Lung (tissue), 11 donors: ENCODE measurements at regions not wholly inside any gene's neighbourhood (a gene's known extent, or its start where the extent isn't known, plus 50 kb on each side); places are given as distances from the start of the nearest gene placed in this dataset.

Experiments used
- ATAC-seq: fragments of 200-7000 bp; cut with Tn5 transposase; one replicate; pipeline ENCODE4 v1.9.1; 2020; ENCODE audit warnings: moderate number of reproducible peaks; ENCODE audit not compliant: insufficient read depth, low FRiP score
- DNase-seq, 3 donors: peaks; one replicate each; pipeline ENCODE4 v3.0.0-alpha.2; 2013 to 2017
- H3K27ac ChIP-seq, 2 donors: one replicate each; pipeline ENCODE4 v1.5.1; 2013; ENCODE audit warnings: mild to moderate bottlenecking in 2 of 2, moderate library complexity in 2 of 2, control low read depth in 1 of 2, inconsistent platforms in 1 of 2, low read depth in 1 of 2, low read length in 1 of 2
- H3K27me3 ChIP-seq, 3 donors: one replicate each; pipeline ENCODE4 v1.5.1; 2013; ENCODE audit warnings: low read length in 2 of 3; ENCODE audit not compliant: control insufficient read depth in 3 of 3, insufficient read depth in 3 of 3
- H3K36me3 ChIP-seq, 4 donors: one replicate each; pipeline ENCODE4 v1.5.1; 2013; ENCODE audit warnings: low read length in 4 of 4, mild to moderate bottlenecking in 1 of 4, moderate library complexity in 1 of 4; ENCODE audit not compliant: control insufficient read depth in 4 of 4, insufficient read depth in 4 of 4
- H3K4me1 ChIP-seq, 5 donors: one replicate each; pipeline ENCODE4 v1.5.1; 2013; ENCODE audit warnings: low read length in 5 of 5, mild to moderate bottlenecking in 2 of 5, moderate library complexity in 1 of 5; ENCODE audit not compliant: control insufficient read depth in 5 of 5, insufficient read depth in 5 of 5
- H3K4me3 ChIP-seq: one replicate; pipeline ENCODE4 v1.5.1; 2013; ENCODE audit warnings: mild to moderate bottlenecking, control low read depth, moderate library complexity
- H3K9ac ChIP-seq, 2 donors: one replicate each; pipeline ENCODE4 v1.5.1; 2013; ENCODE audit warnings: low read length in 2 of 2, control low read depth in 1 of 2; ENCODE audit not compliant: insufficient read depth in 1 of 2
- H3K9me3 ChIP-seq, 4 donors: one replicate each; pipeline ENCODE4 v1.5.1; 2013; ENCODE audit warnings: low read length in 3 of 4, mild to moderate bottlenecking in 1 of 4, moderate library complexity in 1 of 4; ENCODE audit not compliant: control insufficient read depth in 4 of 4, insufficient read depth in 3 of 4
- WGBS, 2 donors: extraction: QIAGEN DNeasy Blood & Tissue Kit; methylation state at CpG; one replicate each; pipeline ENCODE4 v1.1.7; 2013; 5-methylcytosine and 5-hydroxymethylcytosine counted together
- TF ChIP-seq, protein P1 (sequence below): IDR thresholded peaks from 2 replicates; pipeline ENCODE4 v1.5.1; 2012; ENCODE audit warnings: mild to moderate bottlenecking; ENCODE audit errors: control extremely low read depth, extremely low read depth
- donor health status: control.
- donor health status: control.
- donor health status: Bipolar disorder and iron deficiency.
- donor health status: healthy.
- donor health status: DM: yes; HTN: yes; CAD: no.

DNA sequence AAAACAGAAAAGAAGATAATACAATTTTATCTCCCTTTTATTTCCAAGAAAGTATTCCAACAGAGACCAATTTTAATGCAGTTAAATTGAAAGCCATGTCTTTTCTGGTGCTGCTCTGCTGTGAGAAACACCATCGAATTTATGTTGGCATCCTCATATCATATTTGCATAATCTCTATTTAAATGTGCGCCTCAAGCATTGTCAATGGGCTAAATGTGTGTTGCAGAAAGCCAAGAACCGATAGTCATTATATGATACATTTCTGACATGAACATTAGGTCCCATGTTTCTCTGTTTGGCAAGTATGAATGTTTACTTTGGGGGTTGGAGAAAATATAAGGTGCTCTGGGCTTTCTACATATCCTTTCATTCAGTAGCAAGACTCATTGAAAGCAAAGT, 1023.5 kb upstream of the CELF2 start:
- Histone ChIP-seq H3K9me3 (peaks cover 0 to 1% (median 0%) of the 10 kb centered on the region in 4 donors), H3K27me3 (no peaks in the 10 kb centered on the region), H3K9ac (no peak overlapping the region), H3K4me1 (no peaks in the 10 kb centered on the region), H3K27ac (no peak overlapping the region), H3K36me3 (no peaks in the 10 kb centered on the region), H3K4me3 (no peak overlapping the region)
- 88 to 90% methylated on average over 3 of the region's 3 CpGs for WGBS, 2 donors
- ATAC-seq (no peak), DNase-seq (no peak)
- TF ChIP-seq, protein P1, sequence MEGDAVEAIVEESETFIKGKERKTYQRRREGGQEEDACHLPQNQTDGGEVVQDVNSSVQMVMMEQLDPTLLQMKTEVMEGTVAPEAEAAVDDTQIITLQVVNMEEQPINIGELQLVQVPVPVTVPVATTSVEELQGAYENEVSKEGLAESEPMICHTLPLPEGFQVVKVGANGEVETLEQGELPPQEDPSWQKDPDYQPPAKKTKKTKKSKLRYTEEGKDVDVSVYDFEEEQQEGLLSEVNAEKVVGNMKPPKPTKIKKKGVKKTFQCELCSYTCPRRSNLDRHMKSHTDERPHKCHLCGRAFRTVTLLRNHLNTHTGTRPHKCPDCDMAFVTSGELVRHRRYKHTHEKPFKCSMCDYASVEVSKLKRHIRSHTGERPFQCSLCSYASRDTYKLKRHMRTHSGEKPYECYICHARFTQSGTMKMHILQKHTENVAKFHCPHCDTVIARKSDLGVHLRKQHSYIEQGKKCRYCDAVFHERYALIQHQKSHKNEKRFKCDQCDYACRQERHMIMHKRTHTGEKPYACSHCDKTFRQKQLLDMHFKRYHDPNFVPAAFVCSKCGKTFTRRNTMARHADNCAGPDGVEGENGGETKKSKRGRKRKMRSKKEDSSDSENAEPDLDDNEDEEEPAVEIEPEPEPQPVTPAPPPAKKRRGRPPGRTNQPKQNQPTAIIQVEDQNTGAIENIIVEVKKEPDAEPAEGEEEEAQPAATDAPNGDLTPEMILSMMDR = no peak

DNA sequence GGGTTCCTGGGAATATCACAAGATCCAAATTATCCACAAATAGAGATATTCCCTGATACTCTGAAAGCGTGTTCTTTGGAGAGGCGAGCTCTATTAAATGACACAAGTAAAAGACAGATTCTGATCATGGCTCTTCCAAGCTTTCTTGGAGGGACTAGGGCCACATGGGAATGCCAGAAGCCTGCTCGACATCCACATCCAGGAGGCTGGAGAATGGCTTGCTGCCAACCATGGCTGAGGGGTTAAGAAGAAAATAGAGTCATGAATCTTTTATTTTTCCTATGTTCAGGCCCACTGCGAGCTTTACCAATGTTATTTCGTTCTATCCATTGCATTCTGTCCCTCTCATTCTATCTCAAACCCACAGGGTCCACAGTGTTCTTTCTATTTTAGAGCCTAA, 1018.0 kb upstream of the CELF2 start:
- ATAC-seq = no peak
- no peak overlapping the region for H3K4me3 ChIP-seq

DNA sequence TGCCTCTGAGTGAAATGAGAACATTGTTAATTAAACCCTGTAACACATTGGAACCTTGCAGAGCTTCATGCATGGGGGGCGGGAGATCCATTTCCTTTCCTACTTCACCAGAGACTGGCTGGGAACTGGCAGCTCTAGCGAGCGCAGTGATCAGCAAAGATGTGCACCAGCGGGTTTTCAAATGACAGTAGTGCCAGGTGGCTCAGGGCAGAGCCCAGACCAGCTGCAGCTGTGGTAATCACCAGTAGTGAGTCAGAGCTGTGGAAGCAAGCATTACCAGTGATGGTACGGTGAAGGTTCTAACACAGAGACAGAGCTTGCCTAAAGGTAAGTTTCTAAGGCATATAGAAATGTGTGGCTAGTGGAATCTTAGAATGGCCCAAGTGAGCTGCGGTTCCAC, 1009.7 kb upstream of the CELF2 start:
- Histone ChIP-seq H3K9me3 (no peaks in the 10 kb centered on the region), H3K4me3 (no peak overlapping the region), H3K36me3 (no peaks in the 10 kb centered on the region), H3K9ac (no peak overlapping the region), H3K4me1 (no peaks in the 10 kb centered on the region), H3K27ac (no peak overlapping the region), H3K27me3 (no peaks in the 10 kb centered on the region)
- DNase-seq (no peak), ATAC-seq (no peak)
- 89 to 91% methylated on average over 6 of the region's 6 CpGs for WGBS, 2 donors
- TF ChIP-seq, protein P1 = no peak

More for the DNA sequence above, 1018.0 kb upstream of the CELF2 start:
- H3K9ac ChIP-seq = no peak overlapping the region
- H3K9me3 ChIP-seq = no peaks in the 10 kb centered on the region
- no peak overlapping the region for H3K27ac ChIP-seq
- H3K36me3 ChIP-seq = no peaks in the 10 kb centered on the region
- no peaks in the 10 kb centered on the region for H3K27me3 ChIP-seq
- TF ChIP-seq, protein P1 = no peak
- DNase-seq = no peak
- no peaks in the 10 kb centered on the region for H3K4me1 ChIP-seq
- WGBS, 2 donors = 88 to 92% methylated on average over 5 of the region's 5 CpGs

DNA sequence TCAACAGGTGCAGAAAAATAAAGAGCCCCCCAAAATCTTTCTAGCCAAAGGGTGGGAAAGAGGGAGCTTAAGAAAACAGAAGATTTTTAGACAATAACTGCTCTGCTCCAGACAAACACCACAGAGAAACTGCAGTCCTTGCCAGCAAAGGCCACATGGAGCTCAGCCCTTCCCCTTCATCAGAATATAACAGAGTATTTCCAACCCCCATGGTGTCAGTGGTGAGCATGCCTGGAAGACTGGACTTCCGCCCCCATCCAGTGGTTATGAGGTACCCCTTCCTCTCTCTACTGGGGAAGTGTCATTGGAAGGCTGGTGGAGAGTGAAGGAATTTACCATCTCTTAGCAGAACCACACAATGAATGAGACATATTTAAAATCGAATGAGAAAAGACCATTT, 1007.3 kb upstream of the CELF2 start:
- Histone ChIP-seq H3K4me3 (no peak overlapping the region), H3K9ac (no peak overlapping the region), H3K27ac (no peak overlapping the region), H3K9me3 (no peaks in the 10 kb centered on the region), H3K27me3 (no peaks in the 10 kb centered on the region), H3K4me1 (no peaks in the 10 kb centered on the region), H3K36me3 (no peaks in the 10 kb centered on the region)
- TF ChIP-seq, protein P1 = no peak
- no peak for ATAC-seq
- no peak for DNase-seq
- WGBS, 2 donors = 79 to 83% methylated on average over 2 of the region's 2 CpGs
